GM12875 (cell line): ENCODE measurements at regions not wholly inside any gene's neighbourhood (a gene's known extent, or its start where the extent isn't known, plus 50 kb on each side); places are given as distances from the start of the nearest gene placed in this dataset.

ENCODE experiments used
- H3K4me3 ChIP-seq: one replicate; pipeline ENCODE4 v1.5.1; 2011; ENCODE audit warnings: low read depth, low read length, control low read depth
- TF ChIP-seq, protein P1 (sequence below): IDR thresholded peaks from 2 replicates; pipeline ENCODE4 v1.5.1; 2011; ENCODE audit warnings: low read depth, mild to moderate bottlenecking, control low read depth, inconsistent platforms, low read length, moderate library complexity, borderline replicate concordance; ENCODE audit not compliant: insufficient read depth

DNA sequence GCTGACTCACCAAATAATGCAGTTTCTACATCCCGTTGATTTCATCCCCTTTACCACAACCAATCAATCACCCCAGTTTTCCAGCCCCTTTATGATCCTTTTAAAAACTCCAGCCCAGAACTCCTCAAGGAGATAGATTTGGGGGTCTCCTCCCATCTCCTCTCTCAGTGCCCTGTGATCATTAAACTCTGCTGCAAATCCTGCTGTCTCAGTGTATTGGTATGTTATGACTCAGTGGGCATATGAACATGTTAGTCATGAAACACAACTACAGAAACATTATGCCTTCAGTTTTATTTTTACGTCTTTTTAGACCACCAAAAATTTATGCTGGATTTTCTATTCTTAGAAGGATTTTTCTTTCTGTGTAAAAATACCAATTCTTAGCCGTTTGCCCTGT is 213.7 kb downstream of the DIPK2A start:
- TF ChIP-seq, protein P1, sequence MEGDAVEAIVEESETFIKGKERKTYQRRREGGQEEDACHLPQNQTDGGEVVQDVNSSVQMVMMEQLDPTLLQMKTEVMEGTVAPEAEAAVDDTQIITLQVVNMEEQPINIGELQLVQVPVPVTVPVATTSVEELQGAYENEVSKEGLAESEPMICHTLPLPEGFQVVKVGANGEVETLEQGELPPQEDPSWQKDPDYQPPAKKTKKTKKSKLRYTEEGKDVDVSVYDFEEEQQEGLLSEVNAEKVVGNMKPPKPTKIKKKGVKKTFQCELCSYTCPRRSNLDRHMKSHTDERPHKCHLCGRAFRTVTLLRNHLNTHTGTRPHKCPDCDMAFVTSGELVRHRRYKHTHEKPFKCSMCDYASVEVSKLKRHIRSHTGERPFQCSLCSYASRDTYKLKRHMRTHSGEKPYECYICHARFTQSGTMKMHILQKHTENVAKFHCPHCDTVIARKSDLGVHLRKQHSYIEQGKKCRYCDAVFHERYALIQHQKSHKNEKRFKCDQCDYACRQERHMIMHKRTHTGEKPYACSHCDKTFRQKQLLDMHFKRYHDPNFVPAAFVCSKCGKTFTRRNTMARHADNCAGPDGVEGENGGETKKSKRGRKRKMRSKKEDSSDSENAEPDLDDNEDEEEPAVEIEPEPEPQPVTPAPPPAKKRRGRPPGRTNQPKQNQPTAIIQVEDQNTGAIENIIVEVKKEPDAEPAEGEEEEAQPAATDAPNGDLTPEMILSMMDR, result no peak
- H3K4me3 ChIP-seq, result no peak overlapping the region

DNA sequence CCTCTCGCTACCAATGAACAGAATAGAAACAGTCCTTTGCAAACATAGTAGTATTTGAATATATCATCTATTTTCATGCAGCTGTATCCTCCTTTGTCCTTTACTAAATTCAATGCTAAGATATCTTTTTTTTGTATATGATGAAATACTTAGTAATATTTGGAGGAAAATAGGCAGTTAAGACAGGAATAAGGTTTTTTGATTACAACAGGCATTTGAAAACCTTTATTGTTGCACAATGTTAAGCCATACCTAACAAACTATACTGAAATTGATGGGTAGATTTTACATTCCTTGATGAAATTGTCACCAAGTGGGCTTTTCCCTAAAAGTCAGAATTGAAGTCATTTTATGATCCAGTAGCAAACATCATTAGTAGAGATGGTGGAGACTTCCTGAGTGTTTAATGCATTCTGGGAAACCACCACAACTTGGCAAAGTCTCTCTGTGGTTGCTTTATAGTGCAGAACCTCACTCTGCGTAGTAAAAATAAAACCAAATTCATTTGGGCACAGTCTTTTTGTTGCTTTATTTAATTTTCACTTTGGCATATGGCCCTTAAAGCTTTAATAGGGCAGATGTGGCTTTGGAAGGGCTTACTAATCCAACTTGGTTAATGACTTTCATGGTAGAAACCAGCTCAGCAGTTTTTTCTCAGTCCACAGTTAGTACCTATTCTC is 216.0 kb downstream of the DIPK2A start:
- H3K4me3 ChIP-seq, result no peak overlapping the region
- TF ChIP-seq, protein P1, result no peak

DNA sequence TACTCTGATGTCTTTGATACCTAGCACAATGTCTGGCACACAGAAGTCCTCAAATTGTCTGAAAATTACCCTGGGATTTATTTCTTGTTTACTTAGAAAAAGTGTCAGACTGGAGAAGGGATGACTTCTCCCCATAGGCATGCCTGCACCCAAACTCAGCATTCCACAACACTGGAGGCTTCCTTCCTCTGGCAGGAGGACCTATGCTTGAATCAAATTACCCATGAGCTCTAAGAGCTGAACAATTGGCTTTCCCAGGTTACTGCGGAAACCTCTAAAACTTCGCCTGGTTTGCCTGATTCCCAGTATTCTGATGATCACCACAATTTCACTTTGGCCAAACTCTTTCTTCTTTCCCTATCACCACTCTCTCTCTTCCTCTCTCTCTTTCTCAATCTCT is 217.4 kb downstream of the DIPK2A start:
- no peak overlapping the region for H3K4me3 ChIP-seq
- TF ChIP-seq, protein P1, result no peak

DNA sequence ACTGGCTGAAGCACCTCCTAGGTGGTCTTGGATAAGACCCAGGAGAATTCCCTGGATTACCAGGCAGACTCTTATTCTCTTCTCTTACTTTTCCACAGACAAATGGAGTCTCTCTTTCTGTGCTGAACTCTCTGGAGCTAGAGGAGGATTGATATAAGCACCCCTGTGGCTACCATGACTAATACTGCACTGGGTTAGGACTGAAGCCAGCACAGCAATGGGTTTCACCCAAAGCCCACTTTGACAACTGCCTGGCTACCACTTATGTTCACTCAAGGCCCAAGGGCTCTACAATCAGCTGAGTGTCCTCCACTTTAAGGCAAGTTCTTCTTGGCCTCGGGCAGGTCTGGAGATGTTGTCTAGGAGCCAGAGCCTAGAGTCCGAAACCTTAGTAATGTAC is 225.5 kb downstream of the DIPK2A start:
- TF ChIP-seq, protein P1, result no peak
- H3K4me3 ChIP-seq, result no peak overlapping the region

DNA sequence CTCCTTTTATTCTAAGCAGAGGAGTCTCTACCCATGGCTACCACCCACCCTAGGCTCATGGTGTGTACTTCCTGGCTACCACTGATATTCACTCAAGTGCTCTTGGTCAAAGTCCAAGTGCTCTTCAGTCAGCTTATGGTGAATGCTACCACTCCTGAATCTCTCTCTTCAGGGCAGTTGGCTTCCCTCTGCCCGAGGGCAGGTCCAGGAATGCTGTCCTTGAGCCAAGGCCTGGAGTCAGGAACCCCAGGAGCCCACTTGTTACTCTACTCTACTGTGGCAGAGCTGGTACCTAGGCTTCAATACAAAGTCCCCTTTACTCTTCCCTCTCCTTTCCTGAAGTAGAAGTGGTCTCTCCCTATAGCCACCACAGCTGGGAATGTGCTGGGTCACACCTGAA is 226.0 kb downstream of the DIPK2A start:
- H3K4me3 ChIP-seq, result no peak overlapping the region
- TF ChIP-seq, protein P1, result no peak

DNA sequence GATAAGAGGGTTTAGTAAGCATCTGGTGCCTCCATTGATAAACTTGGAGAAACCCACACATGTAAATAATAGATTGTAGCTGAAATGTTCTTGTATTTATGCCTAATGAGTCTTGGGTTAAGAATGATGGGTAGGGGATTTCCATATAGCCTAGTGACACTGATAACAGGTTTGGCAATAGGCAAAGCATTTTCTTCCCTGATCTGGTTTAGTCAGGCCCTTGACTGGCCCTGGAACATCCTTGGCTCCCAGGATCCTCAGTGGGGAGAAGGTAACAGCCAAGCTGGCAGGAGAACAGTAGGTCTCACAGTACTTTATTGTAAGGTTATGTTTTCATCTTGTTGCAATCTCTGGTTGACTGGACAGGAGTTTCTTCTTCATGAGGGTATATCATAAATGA is 228.4 kb downstream of the DIPK2A start:
- no peak overlapping the region for H3K4me3 ChIP-seq
- TF ChIP-seq, protein P1, result no peak

DNA sequence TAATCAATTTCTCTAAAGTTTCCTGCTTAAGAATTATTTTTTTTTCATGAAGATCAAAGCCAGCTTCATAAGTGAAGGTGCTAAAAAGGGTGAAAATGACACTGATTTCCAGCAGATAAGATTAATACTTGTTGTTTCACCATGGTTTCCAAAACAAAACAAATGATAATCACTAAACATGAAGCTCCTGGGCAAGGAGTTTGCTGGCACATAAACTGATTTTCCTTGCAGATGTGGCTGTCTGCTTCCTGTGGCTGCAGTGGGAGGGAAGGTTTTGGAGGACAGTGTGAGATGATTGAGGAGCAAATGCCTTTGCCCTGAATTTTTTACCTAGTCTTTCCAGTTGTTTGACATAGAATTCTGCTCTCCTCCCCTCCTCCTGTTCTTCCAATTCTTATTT is 228.8 kb downstream of the DIPK2A start:
- H3K4me3 ChIP-seq, result no peak overlapping the region
- TF ChIP-seq, protein P1, result no peak
